ENCODE measurements at regions not wholly inside any gene's neighbourhood (a gene's known extent, or its start where the extent isn't known, plus 50 kb on each side); places are given as distances from the start of the nearest gene placed in this dataset.
A peak's percentile ranks its signal among the peaks of the same experiment; 100 is the strongest.

- no peak overlapping the region for H3K9ac ChIP-seq (replicated peaks; ENCODE audit: extremely low read depth, insufficient read depth, low read length)
- POLR2A ChIA-PET = no interaction called here
- peak; percentile 47 for DNase-seq (ENCODE audit: low read depth, low spot score)
- intact Hi-C loops (cut with micrococcal nuclease) = loop anchor here (1.0 to 10.0 kb wide), 3 partner anchors 17 to 229 kb away; no protein-coding TSS in a partner anchor
- no peak overlapping the region for H3K27ac ChIP-seq (ENCODE audit: insufficient read depth, low read depth, low read length)
- H2AFZ ChIP-seq (ENCODE audit: low read depth, low read length) = no peak overlapping the region
- no peaks in the 10 kb centered on the region for H3K9me1 ChIP-seq (replicated peaks; ENCODE audit: control insufficient read depth, extremely low read depth, insufficient read depth, low read length)
- CTCF ChIA-PET = interaction anchor here (0.6 to 4.6 kb wide), 28 partner anchors 10 to 264 kb away, joined by 3 to 70 read pairs (median 4); no protein-coding TSS in a partner anchor
- FAIRE-seq = peak; percentile 91
- H3K79me2 ChIP-seq (ENCODE audit: control insufficient read depth, insufficient read depth, low read length) = no peaks in the 10 kb centered on the region
- H3K27me3 ChIP-seq (ENCODE audit: control insufficient read depth in 2 of 2, insufficient read depth in 2 of 2, low read length in 2 of 2) = no peaks in the 10 kb centered on the region
- H3K36me3 ChIP-seq (ENCODE audit: control insufficient read depth in 2 of 2, extremely low read depth in 1 of 2, insufficient read depth in 2 of 2, low read length in 2 of 2) = no peaks in the 10 kb centered on the region
- H3K4me1 ChIP-seq (ENCODE audit: control insufficient read depth, extremely low read depth, insufficient read depth, low read length) = no peaks in the 10 kb centered on the region
- no peak overlapping the region for H3K4me2 ChIP-seq (ENCODE audit: insufficient read depth, low read length)
- H4K20me1 ChIP-seq (replicated peaks; ENCODE audit: control insufficient read depth, extremely low read depth, insufficient read depth, low read length) = no peaks in the 10 kb centered on the region
- no TSS peak for BruUV-seq (replicated peaks)
- H3K9me3 ChIP-seq (replicated peaks; ENCODE audit: control insufficient read depth, insufficient read depth, low read length) = no peaks in the 10 kb centered on the region
- dilution Hi-C loops (cut with MboI; ENCODE audit: extremely low pct_ligation_motif_present, low sequenced_read_pairs) = no loop called here
- H3K4me3 ChIP-seq (replicated peaks in 1 of 3; ENCODE audit: insufficient read depth in 1 of 3, low read depth in 1 of 3, low read length in 3 of 3) = no peak overlapping the region
- TF ChIP-seq POLR2A (IDR thresholded peaks at IDR 0.05; ENCODE audit: low read depth, low read length) (no peak), CTCF (IDR thresholded peaks at IDR 0.05; ENCODE audit: extremely low read depth in 1 of 2, insufficient read depth in 1 of 2, low read depth in 1 of 2, low read length in 2 of 2) (peak; percentile 92), MAX (IDR thresholded peaks at IDR 0.05; ENCODE audit: insufficient read depth, insufficient read length) (no peak), FOS (IDR thresholded peaks at IDR 0.05; ENCODE audit: borderline replicate concordance, insufficient read depth, low read length) (no peak), EZH2 (IDR thresholded peaks at IDR 0.05; ENCODE audit: borderline replicate concordance, low read depth, low read length, severe bottlenecking) (no peak), GATA2 (IDR thresholded peaks at IDR 0.05; ENCODE audit: insufficient read depth, insufficient read length, low read depth, low read length) (no peak)
Observed at GRCh38 chr1:110783292-110783918, 89.5 kb upstream of the CD53 start.

All from endothelial cell of umbilical vein (primary cell).